Immature natural killer cell (primary cell): ENCODE measurements at regions not wholly inside any gene's neighbourhood (a gene's known extent, or its start where the extent isn't known, plus 50 kb on each side); places are given as distances from the start of the nearest gene placed in this dataset.

ENCODE experiments used
- DNase-seq, 3 donors: peaks; one replicate each; pipeline ENCODE4 v3.0.0; 2022; ENCODE audit warnings: mixed read lengths in 1 of 3
- H3K27ac Mint-ChIP-seq, 6 donors: one replicate each; pipeline ENCODE4 v1.8.0; 2020; ENCODE audit warnings: mixed read lengths in 6 of 6, mild to moderate bottlenecking in 5 of 6, inconsistent platforms in 4 of 6, moderate library complexity in 3 of 6
- H3K27me3 Mint-ChIP-seq, 3 donors: one replicate each; pipeline ENCODE4 v1.8.0; 2020 to 2021; ENCODE audit warnings: low read depth in 3 of 3, mild to moderate bottlenecking in 3 of 3, mixed read lengths in 3 of 3, moderate library complexity in 3 of 3, inconsistent platforms in 1 of 3
- H3K36me3 Mint-ChIP-seq, 3 donors: one replicate each; pipeline ENCODE4 v1.8.0; 2020; ENCODE audit warnings: mixed read lengths in 3 of 3, inconsistent platforms in 2 of 3, mild to moderate bottlenecking in 2 of 3
- H3K4me1 Mint-ChIP-seq, 2 donors: one replicate each; pipeline ENCODE4 v1.8.0; 2020; ENCODE audit warnings: inconsistent platforms in 2 of 2, mild to moderate bottlenecking in 2 of 2, mixed read lengths in 2 of 2, moderate library complexity in 1 of 2
- H3K4me3 Mint-ChIP-seq, 5 donors: one replicate each; pipeline ENCODE4 v1.8.0; 2020; ENCODE audit warnings: mild to moderate bottlenecking in 5 of 5, mixed read lengths in 5 of 5, inconsistent platforms in 3 of 5, moderate library complexity in 3 of 5
- H3K9me3 Mint-ChIP-seq, 6 donors: one replicate each; pipeline ENCODE4 v1.8.0; 2020; ENCODE audit warnings: mild to moderate bottlenecking in 6 of 6, mixed read lengths in 6 of 6, inconsistent platforms in 4 of 6, moderate library complexity in 3 of 6

- Mint-ChIP-seq H3K4me3 (no peak overlapping the region), H3K9me3 (no peaks in the 10 kb centered on the region), H3K27ac (no peak overlapping the region), H3K36me3 (no peaks in the 10 kb centered on the region), H3K4me1 (no peaks in the 10 kb centered on the region), H3K27me3 (peaks cover 0 to 10% (median 0%) of the 10 kb centered on the region in 3 donors)
- no peak for DNase-seq
These were observed 163.2 kb downstream of the SEM1 start for GRCh38 chr7:96546426-96546825.

- no peaks in the 10 kb centered on the region for H3K9me3 Mint-ChIP-seq
- H3K4me3 Mint-ChIP-seq: no peak overlapping the region
- no peak for DNase-seq
- H3K27me3 Mint-ChIP-seq: peaks cover 0 to 2% (median 0%) of the 10 kb centered on the region in 3 donors
- no peaks in the 10 kb centered on the region for H3K36me3 Mint-ChIP-seq
- H3K4me1 Mint-ChIP-seq: no peaks in the 10 kb centered on the region
- H3K27ac Mint-ChIP-seq: no peak overlapping the region
These were observed 170.2 kb downstream of the SEM1 start for GRCh38 chr7:96539471-96539870.

GRCh38 chr7:96538632-96539031, 171.0 kb downstream of the SEM1 start:
- H3K27ac Mint-ChIP-seq: no peak overlapping the region
- DNase-seq: no peak
- H3K27me3 Mint-ChIP-seq: peaks cover 0 to 2% (median 0%) of the 10 kb centered on the region in 3 donors
- no peaks in the 10 kb centered on the region for H3K36me3 Mint-ChIP-seq
- H3K4me3 Mint-ChIP-seq: no peak overlapping the region
- no peaks in the 10 kb centered on the region for H3K9me3 Mint-ChIP-seq
- H3K4me1 Mint-ChIP-seq: no peaks in the 10 kb centered on the region

GRCh38 chr7:96534221-96534620, 175.4 kb downstream of the SEM1 start:
- H3K4me3 Mint-ChIP-seq: no peak overlapping the region
- peaks cover 0 to 3% (median 0%) of the 10 kb centered on the region in 6 donors for H3K9me3 Mint-ChIP-seq
- H3K36me3 Mint-ChIP-seq: no peaks in the 10 kb centered on the region
- H3K27me3 Mint-ChIP-seq: peaks cover 0 to 4% (median 2%) of the 10 kb centered on the region in 3 donors
- no peaks in the 10 kb centered on the region for H3K4me1 Mint-ChIP-seq
- no peak for DNase-seq
- H3K27ac Mint-ChIP-seq: no peak overlapping the region

- DNase-seq: no peak
- Mint-ChIP-seq H3K4me3 (no peak overlapping the region), H3K36me3 (no peaks in the 10 kb centered on the region), H3K4me1 (no peaks in the 10 kb centered on the region), H3K27ac (no peak overlapping the region), H3K27me3 (peaks cover 0 to 7% (median 2%) of the 10 kb centered on the region in 3 donors), H3K9me3 (peaks cover 0 to 3% (median 0%) of the 10 kb centered on the region in 6 donors)
These were observed 177.2 kb downstream of the SEM1 start for GRCh38 chr7:96532428-96532935.

- Mint-ChIP-seq H3K27me3 (peaks cover 2 to 7% (median 3%) of the 10 kb centered on the region in 3 donors), H3K9me3 (peaks cover 0 to 3% (median 0%) of the 10 kb centered on the region in 6 donors), H3K4me1 (no peaks in the 10 kb centered on the region), H3K27ac (no peak overlapping the region), H3K36me3 (no peaks in the 10 kb centered on the region), H3K4me3 (no peak overlapping the region)
- DNase-seq: no peak
These were observed 178.3 kb downstream of the SEM1 start for GRCh38 chr7:96531331-96531730.

GRCh38 chr7:96530786-96531185, 178.9 kb downstream of the SEM1 start:
- Mint-ChIP-seq H3K27me3 (peaks cover 2 to 7% (median 3%) of the 10 kb centered on the region in 3 donors), H3K4me3 (no peak overlapping the region), H3K27ac (no peak overlapping the region), H3K9me3 (peaks cover 0 to 3% (median 0%) of the 10 kb centered on the region in 6 donors), H3K4me1 (no peaks in the 10 kb centered on the region), H3K36me3 (no peaks in the 10 kb centered on the region)
- no peak for DNase-seq

- Mint-ChIP-seq H3K9me3 (peaks cover 0 to 3% (median 0%) of the 10 kb centered on the region in 6 donors), H3K4me3 (no peak overlapping the region), H3K4me1 (no peaks in the 10 kb centered on the region), H3K27me3 (peaks cover 4 to 8% (median 7%) of the 10 kb centered on the region in 3 donors), H3K27ac (no peak overlapping the region), H3K36me3 (no peaks in the 10 kb centered on the region)
- no peak for DNase-seq
These were observed 182.4 kb downstream of the SEM1 start for GRCh38 chr7:96527133-96527827.

GRCh38 chr7:96526496-96526895, 183.2 kb downstream of the SEM1 start:
- H3K27me3 Mint-ChIP-seq: peaks cover 4 to 8% (median 7%) of the 10 kb centered on the region in 3 donors
- no peak overlapping the region for H3K4me3 Mint-ChIP-seq
- H3K9me3 Mint-ChIP-seq: peaks cover 0 to 3% (median 0%) of the 10 kb centered on the region in 6 donors
- H3K27ac Mint-ChIP-seq: no peak overlapping the region
- no peaks in the 10 kb centered on the region for H3K36me3 Mint-ChIP-seq
- DNase-seq: no peak
- no peaks in the 10 kb centered on the region for H3K4me1 Mint-ChIP-seq

GRCh38 chr7:96521068-96521894, 188.4 kb downstream of the SEM1 start:
- peaks cover 0 to 9% (median 0%) of the 10 kb centered on the region in 6 donors for H3K9me3 Mint-ChIP-seq
- DNase-seq: no peak
- no peak overlapping the region for H3K4me3 Mint-ChIP-seq
- H3K27ac Mint-ChIP-seq: no peak overlapping the region
- no peaks in the 10 kb centered on the region for H3K36me3 Mint-ChIP-seq
- H3K4me1 Mint-ChIP-seq: no peaks in the 10 kb centered on the region
- H3K27me3 Mint-ChIP-seq: peaks cover 0 to 5% (median 2%) of the 10 kb centered on the region in 3 donors

GRCh38 chr7:96508371-96508770, 186.5 kb upstream of the SLC25A13 start:
- no peaks in the 10 kb centered on the region for H3K9me3 Mint-ChIP-seq
- H3K4me1 Mint-ChIP-seq: no peaks in the 10 kb centered on the region
- H3K36me3 Mint-ChIP-seq: no peaks in the 10 kb centered on the region

GRCh38 chr7:96503597-96503996, 181.7 kb upstream of the SLC25A13 start:
- Mint-ChIP-seq H3K4me1 (no peaks in the 10 kb centered on the region), H3K27ac (no peak overlapping the region), H3K4me3 (no peak overlapping the region), H3K27me3 (peaks cover 0 to 3% (median 0%) of the 10 kb centered on the region in 3 donors), H3K36me3 (no peaks in the 10 kb centered on the region), H3K9me3 (no peaks in the 10 kb centered on the region)
- no peak for DNase-seq

More at GRCh38 chr7:96508371-96508770, 186.5 kb upstream of the SLC25A13 start:
- no peak for DNase-seq
- Mint-ChIP-seq H3K27ac (no peak overlapping the region), H3K4me3 (no peak overlapping the region), H3K27me3 (peaks cover 0 to 3% (median 0%) of the 10 kb centered on the region in 3 donors)

- DNase-seq: no peak
- Mint-ChIP-seq H3K4me1 (no peaks in the 10 kb centered on the region), H3K4me3 (no peak overlapping the region), H3K36me3 (no peaks in the 10 kb centered on the region), H3K9me3 (no peaks in the 10 kb centered on the region), H3K27ac (no peak overlapping the region), H3K27me3 (peaks cover 0 to 1% (median 0%) of the 10 kb centered on the region in 3 donors)
These were observed 179.4 kb upstream of the SLC25A13 start for GRCh38 chr7:96501318-96501717.

GRCh38 chr7:96499532-96499931, 177.6 kb upstream of the SLC25A13 start:
- Mint-ChIP-seq H3K36me3 (no peaks in the 10 kb centered on the region), H3K9me3 (no peaks in the 10 kb centered on the region), H3K4me3 (no peak overlapping the region), H3K27me3 (no peaks in the 10 kb centered on the region), H3K4me1 (peaks cover 0 to 4% of the 10 kb centered on the region in 2 donors), H3K27ac (no peak overlapping the region)
- DNase-seq: no peak
